ENCODE measurements at regions not wholly inside any gene's neighbourhood (a gene's known extent, or its start where the extent isn't known, plus 50 kb on each side); places are given as distances from the start of the nearest gene placed in this dataset.
"Not testable (repeated sequence)": the region's sequence is repeated elsewhere in the genome, so short reads cannot be mapped to it uniquely, and the experiment has no call there.

DNA sequence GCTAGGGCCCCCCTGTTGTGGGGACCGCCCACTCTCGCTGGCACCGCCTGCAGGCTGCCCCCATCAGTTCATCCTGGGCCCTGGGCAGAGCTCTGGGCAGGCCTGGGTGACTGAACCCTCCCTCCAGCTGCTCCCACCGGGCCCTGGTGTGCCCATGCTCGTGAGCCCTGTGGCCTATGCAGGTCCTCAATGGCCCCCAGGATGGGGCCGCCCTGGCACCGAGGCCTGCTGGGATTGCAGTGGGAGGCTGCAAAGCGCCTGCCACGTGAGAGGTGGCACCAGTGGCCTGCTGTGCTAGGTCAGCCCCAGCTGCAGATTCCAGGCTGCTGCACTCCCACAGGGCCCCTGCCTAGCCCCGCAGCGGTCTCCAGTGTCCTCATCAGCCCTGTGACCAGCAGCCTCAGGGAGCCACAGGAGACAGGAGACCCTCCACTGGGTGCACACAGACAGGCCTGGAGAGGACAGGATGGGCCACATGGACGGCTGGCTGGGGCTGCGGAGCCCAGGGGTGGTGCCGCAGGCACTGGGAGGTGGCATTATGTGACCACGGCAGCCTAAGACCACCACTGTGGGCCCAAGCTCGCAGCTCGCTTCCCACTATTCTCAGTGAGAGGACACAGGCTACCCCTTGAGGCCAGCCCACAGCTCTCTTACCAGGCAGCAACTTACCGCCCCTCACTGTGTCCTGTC lies 199.4 kb downstream of the BCR start:
- not testable (repeated sequence) for DNase-seq

DNA sequence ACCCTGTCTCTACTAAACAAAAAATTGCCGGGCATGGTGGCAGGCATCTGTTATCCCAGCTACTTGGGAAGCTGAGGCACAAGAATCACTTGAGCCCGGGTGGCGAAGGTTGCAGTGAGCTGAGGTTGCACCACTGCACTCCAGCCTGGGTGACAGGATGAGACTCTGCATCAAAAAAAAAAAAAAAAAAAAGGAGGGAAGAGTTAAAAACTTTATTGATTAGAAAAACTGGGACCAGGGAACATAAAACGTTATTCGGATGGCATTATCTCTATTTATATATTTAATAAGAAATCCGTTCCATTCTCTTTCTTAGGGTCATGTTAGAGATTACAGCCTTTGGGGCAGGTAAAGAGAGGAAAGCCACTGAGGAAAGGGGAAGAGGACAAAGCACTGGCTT lies 197.5 kb downstream of the BCR start:
- DNase-seq = no peak

DNA sequence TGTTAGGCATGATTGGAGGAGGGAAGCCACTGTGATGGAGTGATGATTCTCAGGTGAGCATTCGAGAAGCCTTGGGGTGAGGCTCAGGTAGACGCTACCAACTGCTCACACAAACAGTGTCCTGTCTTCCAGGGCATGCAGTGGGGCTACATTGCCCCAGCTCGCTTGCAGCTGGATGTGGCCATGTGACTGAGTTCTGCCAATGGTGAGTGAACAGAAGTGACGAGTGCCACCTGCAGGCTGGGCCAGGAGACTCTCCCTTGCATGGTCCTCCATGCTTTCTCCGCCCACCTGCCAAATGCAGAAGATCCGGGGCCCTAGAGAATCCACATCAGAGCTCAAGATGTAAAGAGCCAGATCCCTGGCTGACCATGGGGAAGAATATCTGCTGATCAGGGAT lies 195.9 kb downstream of the BCR start:
- no peak for DNase-seq

DNA sequence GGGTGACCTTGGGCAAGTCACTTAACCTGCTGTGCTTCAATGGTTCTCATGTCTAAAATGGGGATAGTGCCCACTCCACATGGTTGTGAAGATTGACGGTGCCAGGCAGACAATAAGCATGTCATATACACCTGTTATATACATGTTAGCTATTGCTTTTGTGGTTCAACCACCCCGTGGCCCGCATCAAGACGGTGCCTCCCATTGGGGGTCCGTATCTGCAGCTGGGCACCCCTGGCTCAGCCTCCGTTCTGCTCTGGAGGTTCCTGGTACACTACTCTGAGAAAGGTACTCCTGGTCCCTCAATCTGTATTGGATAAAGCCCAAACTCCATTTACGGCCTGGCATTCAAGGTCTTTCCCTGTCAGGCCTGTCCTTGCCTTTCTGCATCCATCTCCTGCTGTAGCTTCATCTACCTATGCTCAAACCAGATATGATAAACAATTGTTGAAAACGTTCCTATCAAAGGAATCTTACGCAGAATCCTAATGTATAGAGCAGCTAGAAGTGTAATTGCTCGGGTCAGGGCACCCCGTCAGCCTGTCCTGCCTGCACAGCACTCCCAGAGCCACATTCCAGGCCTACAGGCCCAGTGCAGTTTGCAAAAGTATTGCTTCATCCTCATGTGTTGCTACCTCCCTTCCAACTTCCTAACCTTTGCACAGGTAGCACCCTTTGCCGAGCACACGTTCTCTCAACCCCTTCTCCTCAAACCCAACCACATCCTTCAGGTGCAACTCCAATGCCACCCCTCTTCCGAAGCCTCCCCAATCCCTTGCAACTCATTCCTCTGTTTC lies 194.9 kb downstream of the BCR start:
- DNase-seq = no peak

DNA sequence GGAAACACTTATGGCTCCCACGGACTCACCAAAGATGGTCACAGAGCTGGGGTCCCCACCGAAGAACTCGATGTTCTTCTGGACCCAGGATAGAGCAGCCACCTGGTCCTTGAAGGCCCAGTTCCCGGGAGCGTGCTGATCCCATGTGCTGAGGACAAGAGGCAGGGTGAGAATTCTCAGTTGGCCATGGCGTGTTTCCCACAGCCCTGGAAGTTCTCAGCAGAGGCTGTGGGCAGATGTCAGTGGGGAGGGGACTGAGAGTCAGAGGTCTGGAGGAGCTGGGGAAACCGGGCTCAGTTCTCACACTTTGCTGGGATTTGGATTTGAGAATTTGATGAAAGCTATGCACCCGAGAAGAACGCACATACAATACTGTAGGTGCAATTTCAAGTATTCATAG lies 193.3 kb downstream of the BCR start:
- no peak for DNase-seq

DNA sequence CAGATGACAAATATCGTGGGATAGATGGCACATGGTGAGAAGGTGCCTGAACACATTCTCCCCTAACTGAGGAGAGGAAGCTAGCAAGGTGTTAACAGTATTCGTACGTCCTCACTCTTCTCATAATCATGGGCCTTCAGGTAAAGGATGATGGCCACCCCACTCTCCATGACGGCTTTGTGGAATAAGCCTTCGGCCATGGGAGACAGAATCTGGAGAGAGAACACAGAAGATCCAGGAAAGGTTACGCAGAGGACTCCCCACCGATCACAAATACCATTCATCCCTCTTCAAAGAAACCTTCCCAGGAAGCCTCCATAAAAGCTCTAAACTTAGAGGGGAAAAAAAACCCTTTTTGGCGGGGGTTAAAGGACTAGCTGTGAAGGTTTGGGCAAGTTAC lies 189.9 kb downstream of the BCR start:
- DNase-seq = no peak

DNA sequence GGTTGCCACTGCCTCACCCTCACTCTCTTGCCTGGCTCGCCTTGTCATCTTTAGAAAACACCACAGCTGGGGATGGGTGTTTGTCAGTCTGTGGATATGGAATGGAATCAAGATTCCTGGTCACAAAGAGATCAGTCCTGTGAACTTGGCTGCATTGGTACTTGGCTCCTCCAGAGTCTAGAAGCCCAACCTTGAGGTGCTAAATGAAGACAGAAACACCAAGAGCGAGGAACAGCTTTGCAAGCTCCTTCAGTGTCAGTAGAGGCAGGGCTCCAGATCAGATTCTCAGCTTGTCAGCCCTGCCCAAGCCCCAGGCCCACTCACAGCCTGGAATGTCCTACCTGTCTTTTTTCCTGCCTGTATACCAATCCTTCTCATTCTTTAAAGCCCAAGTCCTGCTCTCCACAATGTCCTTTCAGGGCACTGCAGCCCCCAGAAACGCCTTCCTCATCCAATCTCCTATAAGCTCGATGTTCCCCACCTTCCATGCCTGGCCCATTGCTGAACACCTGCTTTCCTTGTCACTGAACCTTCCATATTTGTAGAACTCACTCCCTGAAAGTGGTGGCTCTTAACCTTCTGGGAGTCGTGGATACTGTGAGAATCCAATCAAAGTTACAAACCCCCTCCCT lies 188.9 kb downstream of the BCR start:
- DNase-seq = no peak
